ENCODE measurements at regions not wholly inside any gene's neighbourhood (a gene's known extent, or its start where the extent isn't known, plus 50 kb on each side); places are given as distances from the start of the nearest gene placed in this dataset.

- TF ChIP-seq EZH2phosphoT487 (IDR thresholded peaks at IDR 0.05; ENCODE audit: borderline replicate concordance, low read depth) (no peak), GABPA (IDR thresholded peaks at IDR 0.05; ENCODE audit: low read depth) (no peak), REST (IDR thresholded peaks at IDR 0.05; ENCODE audit: low read depth, low read length) (no peak), TEAD4 (IDR thresholded peaks at IDR 0.05; ENCODE audit: borderline replicate concordance, insufficient read depth) (no peak), CTCF (IDR thresholded peaks at IDR 0.05) (no peak), TAF1 (IDR thresholded peaks at IDR 0.05; ENCODE audit: borderline replicate concordance, low read depth, low read length) (no peak), EP300 (IDR thresholded peaks at IDR 0.05; ENCODE audit: borderline replicate concordance in 1 of 2, low read depth in 1 of 2, low read length in 1 of 2) (no peak)
Measured at GRCh38 chr4:14816623-14817261, 185.5 kb upstream of the CPEB2 start.

Data from SK-N-SH (cell line).